ENCODE measurements at regions not wholly inside any gene's neighbourhood (a gene's known extent, or its start where the extent isn't known, plus 50 kb on each side); places are given as distances from the start of the nearest gene placed in this dataset.

DNA sequence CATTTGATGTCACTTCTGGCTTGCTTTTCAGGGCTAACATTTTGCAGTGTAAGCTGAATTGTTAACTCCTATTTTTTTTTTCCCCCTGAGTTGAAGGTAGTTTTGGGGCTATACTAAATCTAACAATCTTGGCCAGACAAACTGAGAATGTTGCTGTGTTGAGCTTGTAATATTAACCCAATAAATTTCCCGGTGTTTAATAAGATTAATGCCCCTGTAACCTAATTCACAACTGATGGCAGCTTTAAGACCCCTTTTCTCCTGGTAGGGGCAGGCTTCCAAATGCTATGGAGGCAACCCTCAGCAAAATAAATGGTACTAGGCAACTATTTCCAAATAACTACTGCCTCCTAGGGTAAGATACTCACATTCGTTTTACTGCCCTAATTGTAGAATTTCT, 549.6 kb upstream of the KIF2B start:
- TF ChIP-seq CTCF (IDR thresholded peaks at IDR 0.05) (no peak), POLR2A (IDR thresholded peaks at IDR 0.05) (no peak)

Data from esophagus squamous epithelium (tissue), 4 donors.